GM12878 (cell line): ENCODE measurements at regions not wholly inside any gene's neighbourhood (a gene's known extent, or its start where the extent isn't known, plus 50 kb on each side); places are given as distances from the start of the nearest gene placed in this dataset.

Experiments used
- ATAC-seq: fragments of 200-7000 bp; cut with Tn5 transposase; 3 replicates; pipeline ENCODE4 v1.9.1; 2020; ENCODE audit warnings: mild to moderate bottlenecking, moderate library complexity
- BruUV-seq: library from RNA; stranded (reverse); fragments of 400-500 nt; replicated peaks from 2 replicates; lab custom pipeline; 2021; lab: Mats Ljungman, UMichigan
- CTCF ChIA-PET: fragments of 300-600 bp; sonication (Branson Sonifier 250); formaldehyde crosslinking; extraction: SDS; loops from one replicate; lab custom pipeline; 2021; ENCODE audit warnings: inconsistent platforms; lab: Yijun Ruan, JAX
- POLR2A ChIA-PET: fragments of 350-600 bp; formaldehyde crosslinking; extraction: SDS; loops from one replicate; lab custom pipeline; 2021; ENCODE audit warnings: inconsistent platforms; lab: Charles Lee
- RAD21 ChIA-PET: fragments of 300-600 bp; sonication (Branson Sonifier 250); formaldehyde crosslinking; loops from one replicate; lab custom pipeline; 2023; ENCODE audit warnings: antibody characterized with exemption; ENCODE audit not compliant: unreplicated experiment; lab: Charles Lee
- SMC1A ChIA-PET: fragments of 300-600 bp; sonication (Branson Sonifier 250); formaldehyde crosslinking; loops from one replicate; lab custom pipeline; 2023; ENCODE audit not compliant: unreplicated experiment, uncharacterized antibody; lab: Charles Lee
- DNase-seq: peaks from one replicate; pipeline ENCODE4 v3.0.0-alpha.2; 2011; ENCODE audit warnings: low read depth, low spot score
- FAIRE-seq: peaks from 3 replicates; lab custom pipeline; 2011; peaks lifted over from hg19 to GRCh38; lab: Jason Lieb, UNC
- H2AFZ ChIP-seq: 2 replicates; pipeline ENCODE4 v1.6.0; 2011; ENCODE audit warnings: low read depth, low read length, control low read depth; ENCODE audit not compliant: control insufficient read depth
- H3K27ac ChIP-seq: 2 replicates; pipeline ENCODE4 v1.5.1; 2011; ENCODE audit warnings: control low read depth; ENCODE audit not compliant: control insufficient read depth, insufficient read depth
- H3K27me3 ChIP-seq, 2 experiments: replicated peaks in 1 of 2; 2 replicates each; pipeline versions ENCODE4 v1.6.0 to v1.6.1; 2011; ENCODE audit warnings: low read length in 1 of 2; ENCODE audit not compliant: control insufficient read depth in 2 of 2, insufficient read depth in 2 of 2
- H3K36me3 ChIP-seq, 2 experiments: 2 replicates each; pipeline ENCODE4 v1.5.1; 2011; ENCODE audit warnings: low read length in 1 of 2; ENCODE audit not compliant: control insufficient read depth in 2 of 2, insufficient read depth in 2 of 2
- H3K4me1 ChIP-seq: 2 replicates; pipeline ENCODE4 v1.6.1; 2011; ENCODE audit warnings: mild to moderate bottlenecking, low read length, moderate library complexity, mixed read lengths; ENCODE audit not compliant: control insufficient read depth, insufficient read depth
- H3K4me2 ChIP-seq: 2 replicates; pipeline ENCODE4 v1.6.0; 2011; ENCODE audit warnings: control low read depth; ENCODE audit not compliant: control insufficient read depth, insufficient read depth
- H3K4me3 ChIP-seq: fragments of 200-600 bp; sonication (generic); 2 replicates; pipeline ENCODE4 v1.5.1; 2016
- H3K79me2 ChIP-seq: 2 replicates; pipeline ENCODE4 v1.6.0; 2011; ENCODE audit warnings: low read length; ENCODE audit not compliant: control insufficient read depth, insufficient read depth
- H3K9ac ChIP-seq: 2 replicates; pipeline ENCODE4 v1.8.0; 2011; ENCODE audit warnings: low read length, control low read depth, mixed read lengths; ENCODE audit not compliant: control insufficient read depth, insufficient read depth
- H3K9me3 ChIP-seq: replicated peaks from 3 replicates; pipeline ENCODE4 v1.5.1; 2011; ENCODE audit warnings: mild to moderate bottlenecking, low read length; ENCODE audit not compliant: control insufficient read depth, insufficient read depth
- H4K20me1 ChIP-seq: 2 replicates; pipeline ENCODE4 v1.6.0; 2011; ENCODE audit not compliant: control insufficient read depth, insufficient read depth
- ATF7 ChIP-seq: fragments of 450-650 bp; IDR thresholded peaks from 2 replicates; pipeline ENCODE4 v1.6.1; 2016; ENCODE audit warnings: low read depth, mild to moderate bottlenecking
- BACH1 ChIP-seq: fragments of 450-650 bp; IDR thresholded peaks from 2 replicates; pipeline ENCODE4 v1.6.1; 2017; ENCODE audit warnings: mild to moderate bottlenecking, borderline replicate concordance
- CHD1 ChIP-seq: IDR thresholded peaks from 2 replicates; pipeline ENCODE4 v1.6.1; 2012; ENCODE audit warnings: low read depth, low read length, improper control_type of control experiment
- KAT2A ChIP-seq: conservative IDR thresholded peaks from 2 replicates; pipeline ENCODE4 v1.6.1; 2011; ENCODE audit warnings: low read depth, low read length; ENCODE audit not compliant: control insufficient read depth
- PAX8 ChIP-seq: fragments of 450-650 bp; IDR thresholded peaks from 2 replicates; pipeline ENCODE4 v1.6.1; 2017; ENCODE audit warnings: mild to moderate bottlenecking, moderate library complexity
- POLR2AphosphoS5 ChIP-seq: IDR thresholded peaks from 2 replicates; pipeline ENCODE4 v1.6.1; 2011; ENCODE audit warnings: mild to moderate bottlenecking, low read length, inconsistent platforms
- RB1 ChIP-seq: fragments of 450-650 bp; formaldehyde crosslinking; IDR thresholded peaks from 2 replicates; pipeline ENCODE4 v1.6.1; 2017; ENCODE audit warnings: mild to moderate bottlenecking, borderline replicate concordance
- SMARCA5 ChIP-seq: fragments of 450-650 bp; IDR thresholded peaks from 2 replicates; pipeline ENCODE4 v1.6.1; 2017; ENCODE audit warnings: mild to moderate bottlenecking
- STAT3 ChIP-seq: IDR thresholded peaks from 2 replicates; pipeline ENCODE4 v1.6.1; 2011; ENCODE audit warnings: low read depth, low read length, improper control_type of control experiment
- SUPT20H ChIP-seq: IDR thresholded peaks from 2 replicates; pipeline ENCODE4 v1.6.1; 2011; ENCODE audit warnings: low read depth, mild to moderate bottlenecking, low read length, moderate library complexity, borderline replicate concordance; ENCODE audit not compliant: control insufficient read depth
- WGBS: methylation state at CpG from one replicate; pipeline ENCODE4 v1.1.6; 2016; ENCODE audit warnings: low lambda C conversion rate; ENCODE audit not compliant: insufficient replicate concordance, insufficient coverage; ENCODE audit errors: missing lambda C conversion rate; 5-methylcytosine and 5-hydroxymethylcytosine counted together
- in situ Hi-C: fragments of 300-500 bp; cut with MboI; formaldehyde crosslinking; loops from 9 replicates; pipeline ENCODE4 v1.14.3; 2018; ENCODE audit warnings: mixed read lengths
- intact Hi-C: fragments of 100-400 bp; cut with micrococcal nuclease; formaldehyde crosslinking; loops from one replicate; pipeline ENCODE4 v1.14.2; 2022; ENCODE audit not compliant: unreplicated experiment
- TF ChIP-seq, protein P1 (sequence below): fragments of 450-650 bp; IDR thresholded peaks from 2 replicates; pipeline ENCODE4 v1.6.1; 2017; ENCODE audit warnings: borderline replicate concordance
- TF ChIP-seq, protein P2 (sequence below): fragments of 450-650 bp; IDR thresholded peaks from 2 replicates; pipeline ENCODE4 v1.6.1; 2017; ENCODE audit warnings: low read depth, mild to moderate bottlenecking, moderate library complexity
- TF ChIP-seq, protein P3 (sequence below): fragments of 450-650 bp; IDR thresholded peaks from 2 replicates; pipeline ENCODE4 v1.6.1; 2017; ENCODE audit warnings: antibody characterized with exemption, mild to moderate bottlenecking, moderate library complexity
- TF ChIP-seq, protein P4 (sequence below): IDR thresholded peaks from 2 replicates; pipeline ENCODE4 v1.6.1; 2011; ENCODE audit warnings: low read depth, mild to moderate bottlenecking, low read length, moderate library complexity, borderline replicate concordance; ENCODE audit errors: extremely low read depth

DNA sequence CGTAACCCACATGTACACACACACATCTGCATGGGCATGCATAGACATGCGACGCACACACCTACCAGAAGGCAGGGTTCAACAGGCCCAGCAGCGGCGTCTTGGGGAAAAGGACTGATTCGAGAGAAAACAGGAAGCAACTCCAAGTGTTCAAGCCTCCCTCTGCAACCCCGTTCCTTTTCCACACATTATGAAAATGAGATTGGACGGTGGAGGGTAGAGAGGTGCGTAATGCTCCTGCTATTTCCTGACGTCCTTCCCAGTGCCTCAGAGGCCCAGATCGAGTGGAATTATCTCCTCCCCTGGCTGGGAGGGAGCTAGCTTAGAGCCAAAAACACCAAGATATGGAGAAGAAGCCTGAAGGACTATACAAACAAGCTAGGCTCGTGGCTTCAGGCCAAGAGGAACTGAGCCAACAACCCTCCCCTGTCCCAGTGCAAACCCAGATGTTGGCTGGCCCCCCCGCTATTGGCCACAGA, 289.2 kb downstream of the MN1 start:
- TF ChIP-seq KAT2A: no peak
- TF ChIP-seq PAX8: no peak
- no peak for TF ChIP-seq POLR2AphosphoS5
- TF ChIP-seq STAT3: no peak
- TF ChIP-seq ATF7: no peak
- TF ChIP-seq, protein P1, sequence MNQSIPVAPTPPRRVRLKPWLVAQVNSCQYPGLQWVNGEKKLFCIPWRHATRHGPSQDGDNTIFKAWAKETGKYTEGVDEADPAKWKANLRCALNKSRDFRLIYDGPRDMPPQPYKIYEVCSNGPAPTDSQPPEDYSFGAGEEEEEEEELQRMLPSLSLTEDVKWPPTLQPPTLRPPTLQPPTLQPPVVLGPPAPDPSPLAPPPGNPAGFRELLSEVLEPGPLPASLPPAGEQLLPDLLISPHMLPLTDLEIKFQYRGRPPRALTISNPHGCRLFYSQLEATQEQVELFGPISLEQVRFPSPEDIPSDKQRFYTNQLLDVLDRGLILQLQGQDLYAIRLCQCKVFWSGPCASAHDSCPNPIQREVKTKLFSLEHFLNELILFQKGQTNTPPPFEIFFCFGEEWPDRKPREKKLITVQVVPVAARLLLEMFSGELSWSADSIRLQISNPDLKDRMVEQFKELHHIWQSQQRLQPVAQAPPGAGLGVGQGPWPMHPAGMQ: no peak
- no peak for TF ChIP-seq BACH1
- TF ChIP-seq RB1: no peak
- TF ChIP-seq, protein P2, sequence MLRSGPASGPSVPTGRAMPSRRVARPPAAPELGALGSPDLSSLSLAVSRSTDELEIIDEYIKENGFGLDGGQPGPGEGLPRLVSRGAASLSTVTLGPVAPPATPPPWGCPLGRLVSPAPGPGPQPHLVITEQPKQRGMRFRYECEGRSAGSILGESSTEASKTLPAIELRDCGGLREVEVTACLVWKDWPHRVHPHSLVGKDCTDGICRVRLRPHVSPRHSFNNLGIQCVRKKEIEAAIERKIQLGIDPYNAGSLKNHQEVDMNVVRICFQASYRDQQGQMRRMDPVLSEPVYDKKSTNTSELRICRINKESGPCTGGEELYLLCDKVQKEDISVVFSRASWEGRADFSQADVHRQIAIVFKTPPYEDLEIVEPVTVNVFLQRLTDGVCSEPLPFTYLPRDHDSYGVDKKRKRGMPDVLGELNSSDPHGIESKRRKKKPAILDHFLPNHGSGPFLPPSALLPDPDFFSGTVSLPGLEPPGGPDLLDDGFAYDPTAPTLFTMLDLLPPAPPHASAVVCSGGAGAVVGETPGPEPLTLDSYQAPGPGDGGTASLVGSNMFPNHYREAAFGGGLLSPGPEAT: no peak
- no peak for TF ChIP-seq CHD1
- TF ChIP-seq SUPT20H: no peak
- no peak for TF ChIP-seq SMARCA5
- TF ChIP-seq, protein P3, sequence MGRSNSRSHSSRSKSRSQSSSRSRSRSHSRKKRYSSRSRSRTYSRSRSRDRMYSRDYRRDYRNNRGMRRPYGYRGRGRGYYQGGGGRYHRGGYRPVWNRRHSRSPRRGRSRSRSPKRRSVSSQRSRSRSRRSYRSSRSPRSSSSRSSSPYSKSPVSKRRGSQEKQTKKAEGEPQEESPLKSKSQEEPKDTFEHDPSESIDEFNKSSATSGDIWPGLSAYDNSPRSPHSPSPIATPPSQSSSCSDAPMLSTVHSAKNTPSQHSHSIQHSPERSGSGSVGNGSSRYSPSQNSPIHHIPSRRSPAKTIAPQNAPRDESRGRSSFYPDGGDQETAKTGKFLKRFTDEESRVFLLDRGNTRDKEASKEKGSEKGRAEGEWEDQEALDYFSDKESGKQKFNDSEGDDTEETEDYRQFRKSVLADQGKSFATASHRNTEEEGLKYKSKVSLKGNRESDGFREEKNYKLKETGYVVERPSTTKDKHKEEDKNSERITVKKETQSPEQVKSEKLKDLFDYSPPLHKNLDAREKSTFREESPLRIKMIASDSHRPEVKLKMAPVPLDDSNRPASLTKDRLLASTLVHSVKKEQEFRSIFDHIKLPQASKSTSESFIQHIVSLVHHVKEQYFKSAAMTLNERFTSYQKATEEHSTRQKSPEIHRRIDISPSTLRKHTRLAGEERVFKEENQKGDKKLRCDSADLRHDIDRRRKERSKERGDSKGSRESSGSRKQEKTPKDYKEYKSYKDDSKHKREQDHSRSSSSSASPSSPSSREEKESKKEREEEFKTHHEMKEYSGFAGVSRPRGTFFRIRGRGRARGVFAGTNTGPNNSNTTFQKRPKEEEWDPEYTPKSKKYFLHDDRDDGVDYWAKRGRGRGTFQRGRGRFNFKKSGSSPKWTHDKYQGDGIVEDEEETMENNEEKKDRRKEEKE: no peak
- TF ChIP-seq, protein P4, sequence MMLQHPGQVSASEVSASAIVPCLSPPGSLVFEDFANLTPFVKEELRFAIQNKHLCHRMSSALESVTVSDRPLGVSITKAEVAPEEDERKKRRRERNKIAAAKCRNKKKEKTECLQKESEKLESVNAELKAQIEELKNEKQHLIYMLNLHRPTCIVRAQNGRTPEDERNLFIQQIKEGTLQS: no peak
- no peak overlapping the region for H3K4me2 ChIP-seq
- no peaks in the 10 kb centered on the region for H3K36me3 ChIP-seq
- RAD21 ChIA-PET: no interaction called here
- H3K9ac ChIP-seq: no peak overlapping the region
- CTCF ChIA-PET: no interaction called here
- ATAC-seq (no peak), FAIRE-seq (no peak), DNase-seq (no peak)
- no peaks in the 10 kb centered on the region for H3K79me2 ChIP-seq
- intact Hi-C loops: no loop called here
- 17% methylated on average over 13 of the region's 13 CpGs for WGBS
- H3K27ac ChIP-seq: no peak overlapping the region
- SMC1A ChIA-PET: no interaction called here
- H3K9me3 ChIP-seq: no peaks in the 10 kb centered on the region; the same call in 2 of the 3 replicates
- H3K4me3 ChIP-seq: no peak overlapping the region
- H3K27me3 ChIP-seq: no peaks in the 10 kb centered on the region; a peak in 1 of 4 replicates
- no peaks in the 10 kb centered on the region for H4K20me1 ChIP-seq
- H3K4me1 ChIP-seq: no peaks in the 10 kb centered on the region
- in situ Hi-C loops: no loop called here
- no peak overlapping the region for H2AFZ ChIP-seq
- no TSS peak for BruUV-seq
- POLR2A ChIA-PET: no interaction called here
